ENCODE measurements at regions not wholly inside any gene's neighbourhood (a gene's known extent, or its start where the extent isn't known, plus 50 kb on each side); places are given as distances from the start of the nearest gene placed in this dataset.

GRCh38 chr9:113790093-113790492 lies 86.0 kb upstream of the ZNF618 start:
- TF ChIP-seq CTCF (IDR thresholded peaks at IDR 0.05) (no peak), TCF12 (IDR thresholded peaks at IDR 0.05) (no peak), USF2 (IDR thresholded peaks at IDR 0.05; ENCODE audit: borderline replicate concordance, low read depth, low read length) (no peak)
